HG03139 (cell line): ENCODE measurements at regions not wholly inside any gene's neighbourhood (a gene's known extent, or its start where the extent isn't known, plus 50 kb on each side); places are given as distances from the start of the nearest gene placed in this dataset.

ENCODE experiments used
- ATAC-seq: cut with Tn5 transposase; IDR thresholded peaks from one replicate; pipeline ENCODE4 v1.9.1; 2021; ENCODE audit not compliant: unreplicated experiment

GRCh38 chr2:15074751-15075700, 442.5 kb downstream of the LRATD1 start:
- ATAC-seq = no peak

GRCh38 chr2:15076668-15077067, 444.2 kb downstream of the LRATD1 start:
- ATAC-seq = no peak

GRCh38 chr2:15081356-15081755, 448.8 kb downstream of the LRATD1 start:
- ATAC-seq = no peak

- ATAC-seq = no peak
Measured at GRCh38 chr2:15082105-15083058, 449.9 kb downstream of the LRATD1 start.

GRCh38 chr2:15084826-15085489, 452.4 kb downstream of the LRATD1 start:
- no peak for ATAC-seq

- no peak for ATAC-seq
Measured at GRCh38 chr2:15092181-15092580, 459.7 kb downstream of the LRATD1 start.

GRCh38 chr2:15092691-15093090, 460.2 kb downstream of the LRATD1 start:
- ATAC-seq = no peak

GRCh38 chr2:15094161-15094560, 461.6 kb downstream of the LRATD1 start:
- ATAC-seq = no peak

- ATAC-seq = no peak
Measured at GRCh38 chr2:15096873-15097272, 464.3 kb downstream of the NBAS start.

- no peak for ATAC-seq
Measured at GRCh38 chr2:15107137-15107536, 454.0 kb downstream of the NBAS start.

- no peak for ATAC-seq
Measured at GRCh38 chr2:15111718-15112117, 449.4 kb downstream of the NBAS start.

GRCh38 chr2:15112216-15112615, 448.9 kb downstream of the NBAS start:
- no peak for ATAC-seq

GRCh38 chr2:15115776-15116175, 445.4 kb downstream of the NBAS start:
- no peak for ATAC-seq

GRCh38 chr2:15116830-15117229, 444.3 kb downstream of the NBAS start:
- ATAC-seq = no peak
